HEK293 (cell line): ENCODE measurements at regions not wholly inside any gene's neighbourhood (a gene's known extent, or its start where the extent isn't known, plus 50 kb on each side); places are given as distances from the start of the nearest gene placed in this dataset.

Experiments
- CTCF ChIA-PET: fragments of 350-600 bp; formaldehyde crosslinking; extraction: SDS; loops from one replicate; lab custom pipeline; 2021; ENCODE audit warnings: antibody characterized with exemption; lab: Yijun Ruan, JAX
- POLR2A ChIA-PET: fragments of 300-600 bp; formaldehyde crosslinking; extraction: SDS; loops from one replicate; lab custom pipeline; 2020; ENCODE audit warnings: antibody characterized with exemption, inconsistent platforms; lab: Yijun Ruan, JAX
- H3K27ac ChIP-seq: fragments of 200-500 bp; sonication (Bioruptor generic); 2 replicates; pipeline ENCODE4 v1.5.1; 2014; ENCODE audit warnings: low read depth, low read length, control low read depth, inconsistent platforms; ENCODE audit errors: extremely low read depth
- H3K36me3 ChIP-seq, 2 experiments: fragments of 200-500 bp in 1 of 2; sonication (Bioruptor generic) in 1 of 2; 1 replicate in 1 of 2; 2 replicates in 1 of 2; pipeline ENCODE4 v1.5.1; 2014 to 2017; ENCODE audit warnings: inconsistent platforms in 2 of 2, low read length in 2 of 2; ENCODE audit not compliant: control insufficient read depth in 2 of 2, insufficient read depth in 1 of 2
- H3K4me1 ChIP-seq: fragments of 200-500 bp; sonication (Bioruptor generic); 2 replicates; pipeline ENCODE4 v1.5.1; 2014; ENCODE audit warnings: mild to moderate bottlenecking, low read length, inconsistent platforms; ENCODE audit not compliant: control insufficient read depth, insufficient read depth
- H3K4me3 ChIP-seq: 2 replicates; pipeline ENCODE4 v1.5.1; 2011; ENCODE audit warnings: low read depth, mild to moderate bottlenecking, control low read depth, low read length, moderate library complexity
- H3K9me3 ChIP-seq: fragments of 200-500 bp; sonication (Bioruptor generic); 2 replicates; pipeline ENCODE4 v1.5.1; 2014; ENCODE audit warnings: low read depth, low read length, inconsistent platforms; ENCODE audit not compliant: control insufficient read depth, insufficient read depth
- BCL11A ChIP-seq: fragments of 450-650 bp; formaldehyde crosslinking; IDR thresholded peaks from 2 replicates; pipeline ENCODE4 v1.5.1; 2016; ENCODE audit warnings: low read depth, missing biosample characterization, missing genetic modification characterization
- GLI2 ChIP-seq: fragments of 450-650 bp; formaldehyde crosslinking; IDR thresholded peaks from 2 replicates; pipeline ENCODE4; 2017; ENCODE audit warnings: missing biosample characterization, missing genetic modification characterization, low read depth, borderline replicate concordance
- HIC1 ChIP-seq: fragments of 450-650 bp; formaldehyde crosslinking; IDR thresholded peaks from 2 replicates; pipeline ENCODE4 v1.5.1; 2016; ENCODE audit warnings: missing biosample characterization, missing genetic modification characterization
- INSM2 ChIP-seq: fragments of 450-650 bp; formaldehyde crosslinking; IDR thresholded peaks from 2 replicates; pipeline ENCODE4 v1.5.1; 2016; ENCODE audit warnings: missing biosample characterization, missing genetic modification characterization
- KLF10 ChIP-seq: fragments of 450-650 bp; IDR thresholded peaks from 2 replicates; pipeline ENCODE4 v1.5.1; 2018; ENCODE audit warnings: missing biosample characterization, mild to moderate bottlenecking, missing genetic modification characterization
- KLF17 ChIP-seq: fragments of 450-650 bp; formaldehyde crosslinking; IDR thresholded peaks from 2 replicates; pipeline ENCODE4 v1.5.1; 2016; ENCODE audit warnings: missing biosample characterization, missing genetic modification characterization
- KLF7 ChIP-seq: fragments of 450-650 bp; formaldehyde crosslinking; IDR thresholded peaks from 2 replicates; pipeline ENCODE4 v1.5.1; 2016; ENCODE audit warnings: missing biosample characterization, missing genetic modification characterization, borderline replicate concordance
- MZF1 ChIP-seq: fragments of 450-650 bp; formaldehyde crosslinking; IDR thresholded peaks from 2 replicates; pipeline ENCODE4 v1.5.1; 2017; ENCODE audit warnings: missing biosample characterization, missing genetic modification characterization, borderline replicate concordance
- SETDB1 ChIP-seq: IDR thresholded peaks from one replicate; pipeline ENCODE4 v1.6.1; 2017; ENCODE audit warnings: mild to moderate bottlenecking, low read length, moderate library complexity, mixed read lengths; ENCODE audit not compliant: insufficient read length
- SP7 ChIP-seq: fragments of 450-650 bp; formaldehyde crosslinking; IDR thresholded peaks from 2 replicates; pipeline ENCODE4 v1.5.1; 2016; ENCODE audit warnings: missing biosample characterization, missing genetic modification characterization
- ZBTB11 ChIP-seq: fragments of 450-650 bp; formaldehyde crosslinking; conservative IDR thresholded peaks from 2 replicates; pipeline ENCODE4 v1.5.1; 2016; ENCODE audit warnings: low read depth, missing biosample characterization, missing genetic modification characterization
- ZBTB8A ChIP-seq: fragments of 450-650 bp; formaldehyde crosslinking; IDR thresholded peaks from 2 replicates; pipeline ENCODE4 v1.5.1; 2016; ENCODE audit warnings: missing biosample characterization, missing genetic modification characterization
- ZFHX2 ChIP-seq: fragments of 450-650 bp; formaldehyde crosslinking; conservative IDR thresholded peaks from 2 replicates; pipeline ENCODE4 v1.5.1; 2016; ENCODE audit warnings: missing biosample characterization, missing genetic modification characterization
- ZNF112 ChIP-seq: fragments of 450-650 bp; formaldehyde crosslinking; IDR thresholded peaks from 2 replicates; pipeline ENCODE4 v1.5.0; 2017; ENCODE audit warnings: missing biosample characterization, missing genetic modification characterization
- ZNF280C ChIP-seq: fragments of 450-650 bp; formaldehyde crosslinking; IDR thresholded peaks from 2 replicates; pipeline ENCODE4 v1.5.1; 2016; ENCODE audit warnings: missing biosample characterization, missing genetic modification characterization
- ZNF341 ChIP-seq: fragments of 450-650 bp; formaldehyde crosslinking; IDR thresholded peaks from 2 replicates; pipeline ENCODE4; 2016; ENCODE audit warnings: low read depth, missing biosample characterization, missing genetic modification characterization
- ZNF423 ChIP-seq: fragments of 450-650 bp; formaldehyde crosslinking; IDR thresholded peaks from 2 replicates; pipeline ENCODE4 v1.5.1; 2016; ENCODE audit warnings: missing biosample characterization, missing genetic modification characterization
- ZNF449 ChIP-seq: fragments of 450-650 bp; formaldehyde crosslinking; IDR thresholded peaks from 2 replicates; pipeline ENCODE4 v1.5.1; 2017; ENCODE audit warnings: missing biosample characterization, mild to moderate bottlenecking, missing genetic modification characterization, moderate library complexity
- ZNF544 ChIP-seq: fragments of 450-650 bp; formaldehyde crosslinking; IDR thresholded peaks from 2 replicates; pipeline ENCODE4 v1.5.0; 2017; ENCODE audit warnings: missing biosample characterization, missing genetic modification characterization
- ZNF561 ChIP-seq: fragments of 450-650 bp; IDR thresholded peaks from 2 replicates; pipeline ENCODE4 v1.5.1; 2018; ENCODE audit warnings: missing biosample characterization, missing genetic modification characterization, borderline replicate concordance
- ZNF585B ChIP-seq: fragments of 450-650 bp; formaldehyde crosslinking; IDR thresholded peaks from 2 replicates; pipeline ENCODE4 v1.5.1; 2016; ENCODE audit warnings: missing biosample characterization, missing genetic modification characterization
- ZNF747 ChIP-seq: fragments of 450-650 bp; formaldehyde crosslinking; IDR thresholded peaks from 2 replicates; pipeline ENCODE4 v1.5.1; 2016; ENCODE audit warnings: missing biosample characterization, missing genetic modification characterization
- ZNF776 ChIP-seq: fragments of 450-650 bp; formaldehyde crosslinking; IDR thresholded peaks from 2 replicates; pipeline ENCODE4 v1.5.0; 2017; ENCODE audit warnings: missing biosample characterization, missing genetic modification characterization, borderline replicate concordance

- TF ChIP-seq HIC1 (tag by site-specific recombination) (no peak), KLF7 (tag by site-specific recombination) (no peak), ZNF449 (tag by site-specific recombination) (no peak), KLF10 (tag by site-specific recombination) (no peak), GLI2 (no peak), ZBTB8A (tag by site-specific recombination) (no peak), KLF17 (no peak), ZNF423 (tag by site-specific recombination) (no peak), ZNF585B (tag by site-specific recombination) (no peak), ZNF112 (tag by site-specific recombination) (no peak)
Measured at GRCh38 chr5:86115164-86115563, 502.6 kb upstream of the COX7C start (continued).

GRCh38 chr5:86118542-86118941 is 499.2 kb upstream of the COX7C start:
- Histone ChIP-seq H3K36me3 (no peaks in the 10 kb centered on the region), H3K4me1 (no peaks in the 10 kb centered on the region), H3K4me3 (no peak overlapping the region), H3K9me3 (no peaks in the 10 kb centered on the region), H3K27ac (no peak overlapping the region)
- ChIA-PET POLR2A (no interaction called here), CTCF (interaction anchor here (0.6 kb wide), 1 partner anchor 18 kb away, joined by 3 read pairs; no protein-coding TSS in a partner anchor)
- TF ChIP-seq BCL11A (tag by site-specific recombination) (no peak), ZNF776 (tag by site-specific recombination) (no peak), ZNF341 (tag by site-specific recombination) (no peak), MZF1 (tag by site-specific recombination) (no peak), ZNF544 (no peak), ZNF280C (tag by site-specific recombination) (no peak)

GRCh38 chr5:86124333-86124732 is 493.4 kb upstream of the COX7C start:
- Histone ChIP-seq H3K4me3 (no peak overlapping the region), H3K4me1 (no peaks in the 10 kb centered on the region), H3K9me3 (no peaks in the 10 kb centered on the region), H3K36me3 (no peaks in the 10 kb centered on the region), H3K27ac (no peak overlapping the region)
- no peak for TF ChIP-seq SP7 (tag by site-specific recombination)
- TF ChIP-seq ZNF561 (tag by site-specific recombination), result no peak
- TF ChIP-seq SETDB1, result no peak
- no peak for TF ChIP-seq INSM2 (tag by site-specific recombination)
- no peak for TF ChIP-seq ZNF747
- no peak for TF ChIP-seq ZFHX2 (tag by site-specific recombination)
- TF ChIP-seq ZBTB11 (tag by site-specific recombination), result no peak
- ChIA-PET POLR2A (no interaction called here), CTCF (no interaction called here)
